GM18873 (cell line): ENCODE measurements at regions not wholly inside any gene's neighbourhood (a gene's known extent, or its start where the extent isn't known, plus 50 kb on each side); places are given as distances from the start of the nearest gene placed in this dataset.
"Not testable (repeated sequence)": the region's sequence is repeated elsewhere in the genome, so short reads cannot be mapped to it uniquely, and the experiment has no call there.

ENCODE experiments used
- ATAC-seq: cut with Tn5 transposase; IDR thresholded peaks from one replicate; pipeline ENCODE4 v1.9.1; 2021; ENCODE audit warnings: mild to moderate bottlenecking, moderate library complexity, moderate number of reproducible peaks; ENCODE audit not compliant: unreplicated experiment, low FRiP score

DNA sequence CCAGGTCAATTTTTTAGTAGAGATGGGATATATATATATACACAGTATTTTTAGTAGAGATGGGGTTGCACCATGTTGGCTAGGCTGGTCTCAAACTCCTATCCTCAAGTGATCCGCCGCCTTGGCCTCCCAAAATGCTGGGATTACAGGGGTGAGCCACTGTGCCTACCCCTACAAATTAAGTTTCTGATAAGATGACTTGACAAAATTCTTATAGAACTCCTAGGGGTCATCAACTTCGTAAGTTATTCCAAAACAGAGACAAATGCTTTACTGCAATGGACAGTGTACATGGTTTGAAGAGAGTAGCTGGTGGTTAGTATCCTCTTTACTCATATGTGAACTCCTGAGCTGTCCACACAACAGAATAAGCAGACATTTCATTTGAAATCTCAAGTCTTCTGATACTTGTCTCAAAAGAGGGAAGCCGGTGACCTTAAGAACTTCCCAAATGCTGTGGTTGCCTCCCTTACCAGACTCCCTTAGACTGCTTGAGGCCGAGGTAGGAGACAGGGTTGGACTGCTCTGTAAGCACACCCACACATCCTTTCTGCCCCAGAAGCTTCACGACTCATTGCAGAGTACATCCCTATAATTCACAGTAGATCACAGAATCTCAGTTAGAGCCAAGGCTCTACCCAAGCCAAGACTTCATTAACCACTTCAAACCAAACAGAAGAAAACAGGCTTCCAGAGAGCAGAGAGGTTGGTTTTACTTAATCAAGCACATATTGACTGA is 244.1 kb upstream of the IRF2BP2 start:
- no peak for ATAC-seq

DNA sequence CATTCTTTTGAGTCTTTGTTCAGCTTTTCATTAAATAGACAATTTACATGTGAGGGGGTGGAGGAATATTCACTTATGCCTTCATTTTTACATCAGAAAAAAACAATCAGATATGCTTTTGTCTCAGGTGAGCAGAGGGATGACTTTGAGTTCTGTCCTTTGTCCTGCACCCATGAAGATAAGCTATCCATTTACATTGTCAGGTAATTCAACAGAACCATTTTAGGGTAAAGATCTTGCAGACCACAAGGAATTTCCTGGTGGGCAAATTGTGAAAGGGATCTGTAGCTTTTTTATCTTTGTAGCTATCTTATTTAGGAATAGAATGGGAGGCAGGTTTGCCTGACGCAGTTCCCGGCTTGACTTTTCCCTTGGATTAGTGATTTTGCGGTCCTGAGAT is 242.7 kb upstream of the IRF2BP2 start:
- ATAC-seq = no peak

DNA sequence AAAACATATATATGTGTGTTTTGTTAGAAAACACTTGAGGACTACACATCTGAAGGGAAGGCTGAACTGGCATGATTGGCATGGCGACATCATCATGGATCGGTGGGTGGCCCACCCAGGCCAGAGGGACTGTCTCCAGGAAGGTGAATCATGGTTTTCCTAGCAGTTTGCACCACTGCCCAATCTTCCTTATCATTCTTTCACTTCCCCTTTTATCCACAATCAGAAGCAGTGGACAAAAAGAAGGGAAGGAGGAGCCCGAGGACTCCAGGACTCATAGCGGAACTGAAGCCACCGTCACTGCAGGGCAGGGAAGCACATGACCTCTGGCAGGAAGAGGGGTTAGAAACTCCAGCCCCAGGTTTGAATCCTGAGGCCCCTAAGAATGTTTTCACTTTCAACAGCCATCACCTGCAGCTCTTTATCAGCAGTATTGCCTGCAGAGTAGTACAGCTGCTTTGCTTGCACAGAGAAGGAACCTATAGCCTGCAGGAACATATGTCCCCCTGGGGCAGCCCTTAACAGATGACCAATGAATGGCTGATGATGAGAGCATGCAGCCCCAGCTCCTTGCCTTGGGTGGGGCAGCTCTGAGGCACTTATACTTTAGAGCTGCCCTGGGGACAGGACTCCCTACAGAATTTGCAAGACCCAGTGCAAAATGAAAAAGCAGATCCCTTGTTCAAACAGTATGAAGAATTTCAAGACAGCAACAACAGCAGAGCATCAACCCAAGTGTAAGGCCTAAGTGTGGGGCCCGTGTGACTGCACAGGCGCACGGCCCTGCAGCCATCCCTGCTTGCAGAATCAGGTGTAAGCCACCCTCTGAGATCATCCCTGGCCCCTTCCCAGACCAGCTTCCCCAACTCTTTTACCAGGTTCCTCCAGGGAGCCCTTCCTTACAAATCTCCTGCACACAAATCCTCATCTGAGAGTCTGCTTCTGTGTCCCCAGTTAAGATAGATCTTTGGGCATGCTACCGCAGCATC is 241.8 kb upstream of the IRF2BP2 start:
- no peak for ATAC-seq

DNA sequence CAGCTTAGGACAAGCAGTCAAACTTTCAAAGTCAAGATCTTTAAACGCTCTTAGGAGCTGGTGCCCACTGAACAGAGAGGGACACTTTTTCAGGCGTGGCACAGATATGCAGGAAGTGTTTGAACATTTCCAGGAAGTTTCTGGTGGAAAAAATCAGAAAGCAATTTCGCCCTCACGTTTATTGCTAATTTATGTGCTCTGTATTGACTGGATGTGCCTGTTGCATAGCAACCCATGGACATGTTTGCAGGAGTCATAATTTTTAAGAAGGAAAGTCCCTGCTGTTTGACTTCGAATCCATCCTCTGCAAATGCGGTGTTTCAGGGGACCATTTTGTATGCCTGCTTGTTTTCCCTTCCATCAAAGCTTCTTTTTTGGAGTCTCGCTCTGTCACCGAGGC is 239.9 kb upstream of the IRF2BP2 start:
- no peak for ATAC-seq

DNA sequence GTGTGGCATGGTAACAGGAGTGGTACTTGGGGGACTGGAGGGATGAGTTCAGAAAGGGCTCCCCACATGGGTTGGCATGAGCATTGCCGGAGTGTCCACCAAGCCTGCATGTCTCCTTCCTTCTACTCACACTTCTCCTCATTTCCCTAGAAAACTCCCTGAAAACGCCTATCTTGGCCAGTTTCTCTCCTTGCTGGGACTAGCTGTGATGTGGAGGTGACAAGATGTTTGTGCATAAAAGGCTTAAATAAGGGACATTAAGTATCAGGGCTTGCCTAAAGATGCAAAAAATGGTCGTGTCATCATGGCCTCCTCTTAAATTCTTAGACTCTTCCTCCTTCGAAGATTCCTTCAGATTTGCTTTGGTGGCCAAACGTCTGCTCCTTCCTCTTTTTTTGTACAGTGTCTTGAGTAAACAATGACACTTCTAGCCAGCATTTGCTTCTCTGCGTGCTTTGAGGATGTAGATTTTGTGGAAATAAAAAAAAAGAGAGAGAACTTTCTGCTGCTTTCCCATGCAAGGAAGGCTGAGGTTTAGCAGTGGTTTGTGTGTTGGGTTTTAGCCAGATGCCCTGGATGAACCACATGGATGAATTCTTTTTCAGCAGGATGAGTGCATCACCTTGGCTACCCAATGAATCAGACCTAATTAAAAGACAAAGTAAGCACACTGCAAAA is 239.1 kb upstream of the IRF2BP2 start:
- ATAC-seq = no peak

DNA sequence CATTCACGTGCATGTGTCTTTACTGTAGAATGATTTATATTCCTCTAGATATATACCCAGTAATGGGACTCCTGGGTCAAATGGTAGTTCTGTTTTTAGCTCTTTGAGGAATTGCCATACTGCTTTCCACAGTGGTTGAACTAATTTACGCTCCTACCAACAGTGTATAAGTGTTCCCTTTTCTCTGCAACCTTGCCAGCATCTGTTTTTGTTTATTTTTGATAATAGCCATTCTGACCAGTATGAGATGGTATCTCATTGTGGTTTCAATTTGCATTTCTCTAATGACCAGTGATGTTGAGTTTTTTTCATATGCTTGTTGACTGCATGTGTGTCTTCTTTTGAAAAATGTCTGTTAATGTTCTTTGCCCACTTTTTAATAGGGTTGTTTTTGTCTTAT is 236.8 kb upstream of the IRF2BP2 start:
- ATAC-seq = not testable (repeated sequence)

DNA sequence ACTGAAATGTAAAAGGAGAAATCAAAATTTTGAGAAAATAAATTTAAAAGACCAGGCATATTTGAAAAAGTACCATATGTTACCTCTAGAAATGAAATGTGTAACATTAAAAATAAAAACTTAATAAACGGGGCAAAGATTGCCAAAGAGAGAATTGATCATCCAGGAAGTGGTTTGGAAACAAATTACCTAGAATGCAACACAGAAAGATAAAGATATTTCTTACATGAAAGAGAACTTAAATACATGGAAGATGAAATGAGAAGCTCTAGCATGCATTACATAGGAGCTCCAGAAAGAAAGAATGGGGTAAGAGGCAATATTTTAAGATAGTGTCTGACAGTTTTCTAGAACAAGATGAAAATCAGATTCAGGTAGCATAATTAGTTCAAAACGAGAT is 235.9 kb upstream of the IRF2BP2 start:
- no peak for ATAC-seq

DNA sequence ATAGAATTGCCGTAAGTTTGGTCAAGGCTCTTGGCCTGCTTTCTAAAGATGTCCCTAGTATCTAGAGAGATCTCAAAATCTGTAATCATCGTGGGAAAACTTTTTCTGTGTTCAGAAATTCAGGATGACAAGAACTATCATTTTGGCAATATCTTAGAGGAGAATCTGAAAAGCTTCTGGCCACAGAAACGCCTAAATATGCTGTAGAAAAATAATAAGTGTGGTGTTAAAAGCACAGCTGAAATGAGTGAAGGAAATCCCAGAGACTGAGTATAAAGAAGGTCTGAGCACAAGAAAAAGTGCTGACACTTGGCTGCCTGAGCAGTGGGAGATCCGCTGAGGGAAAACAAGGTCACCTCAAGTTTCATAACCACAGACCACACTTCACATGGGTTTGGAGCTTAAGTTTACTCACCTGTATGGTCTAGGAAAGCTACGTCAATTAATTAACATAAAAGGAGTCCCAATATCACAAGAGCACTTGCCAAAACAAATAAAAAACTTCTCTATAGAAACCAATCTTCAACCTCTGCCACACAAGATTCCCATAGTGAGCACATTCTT is 235.2 kb upstream of the IRF2BP2 start:
- no peak for ATAC-seq

DNA sequence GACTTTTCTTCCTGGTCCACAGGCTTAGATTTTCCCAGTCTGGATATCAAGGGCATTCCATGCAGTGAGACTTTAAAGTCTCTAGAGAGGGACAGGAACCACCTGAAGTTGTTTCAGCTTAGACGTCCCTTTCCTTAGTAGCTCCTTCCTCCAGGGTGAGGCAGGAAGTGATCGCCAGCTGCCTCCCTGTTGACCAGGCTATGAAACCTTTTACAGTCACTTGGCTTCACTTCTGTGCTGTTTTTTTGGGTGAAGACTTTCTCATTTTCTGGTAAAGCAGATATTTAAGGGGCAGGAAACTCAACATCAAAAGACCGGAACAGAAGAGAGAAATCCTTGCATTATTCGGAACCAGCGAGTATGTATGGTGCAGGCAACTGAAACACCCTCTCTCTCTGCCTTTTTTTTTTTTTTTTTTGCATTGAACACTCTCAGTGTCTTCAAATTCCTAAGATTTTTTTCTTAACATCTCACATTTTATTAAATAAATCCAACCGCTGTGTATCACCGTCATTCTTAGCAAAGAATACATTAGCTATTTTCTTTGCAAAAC is 234.6 kb upstream of the IRF2BP2 start:
- ATAC-seq = no peak

DNA sequence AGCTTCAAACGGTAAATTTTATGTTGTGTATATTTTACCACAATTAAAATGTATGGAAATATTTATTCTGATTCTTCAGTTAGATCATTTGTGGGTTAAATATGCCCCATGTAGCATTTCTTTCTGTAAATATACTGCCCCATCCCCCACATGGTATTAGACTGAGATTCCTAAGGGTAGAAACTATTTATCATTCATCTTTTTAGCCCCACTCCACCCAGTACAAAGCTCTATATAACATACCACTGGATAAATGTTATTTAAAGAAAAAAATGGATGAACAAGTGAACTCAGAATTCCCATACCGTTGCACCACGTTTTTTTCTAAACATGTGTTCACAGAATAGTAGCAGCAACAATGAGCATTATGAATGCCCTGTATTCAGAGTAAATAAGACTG is 234.0 kb upstream of the IRF2BP2 start:
- no peak for ATAC-seq

DNA sequence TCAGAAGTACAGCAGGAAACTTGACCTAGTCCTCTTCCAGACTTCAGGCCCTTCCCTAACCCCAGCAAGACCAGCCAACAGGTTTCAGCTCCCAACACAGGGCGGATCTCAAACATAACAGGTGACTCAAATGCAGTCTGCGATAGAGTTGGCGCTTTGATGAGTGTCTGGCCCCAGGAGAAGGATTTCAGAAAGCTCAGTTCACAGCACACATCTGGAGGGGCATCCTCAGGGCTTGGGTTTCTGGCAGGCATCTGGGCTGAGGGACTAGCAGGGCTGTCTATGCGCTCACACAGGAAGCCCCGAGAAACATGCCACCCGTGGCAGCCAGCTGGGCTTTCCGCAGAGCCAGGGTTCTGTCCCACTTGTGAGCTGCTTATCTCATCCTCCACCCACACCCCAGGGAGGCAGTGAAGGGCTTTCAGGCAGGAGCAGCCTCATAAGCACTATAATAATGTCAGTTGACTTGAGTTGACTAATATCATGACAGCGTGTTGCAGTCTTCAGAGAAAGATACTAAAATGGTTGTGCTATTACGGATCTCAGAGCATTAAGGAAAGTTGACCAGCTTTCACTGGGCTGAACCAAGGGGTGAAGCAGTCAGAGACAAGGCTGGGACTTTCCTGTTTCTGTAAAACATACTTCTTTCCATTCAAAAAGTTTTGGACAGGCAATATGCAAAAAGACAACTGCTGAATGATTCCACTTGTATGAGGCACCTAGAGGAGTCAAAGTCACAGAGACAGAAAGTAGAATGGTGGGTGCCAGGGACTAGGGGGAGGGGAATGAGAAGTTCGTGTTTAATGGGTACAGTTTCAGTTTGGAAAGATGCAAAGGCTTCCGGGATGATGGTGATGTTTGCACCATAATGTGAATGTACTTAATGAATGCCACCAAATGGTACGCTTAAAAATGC is 233.0 kb upstream of the IRF2BP2 start:
- ATAC-seq = peak; percentile 73

DNA sequence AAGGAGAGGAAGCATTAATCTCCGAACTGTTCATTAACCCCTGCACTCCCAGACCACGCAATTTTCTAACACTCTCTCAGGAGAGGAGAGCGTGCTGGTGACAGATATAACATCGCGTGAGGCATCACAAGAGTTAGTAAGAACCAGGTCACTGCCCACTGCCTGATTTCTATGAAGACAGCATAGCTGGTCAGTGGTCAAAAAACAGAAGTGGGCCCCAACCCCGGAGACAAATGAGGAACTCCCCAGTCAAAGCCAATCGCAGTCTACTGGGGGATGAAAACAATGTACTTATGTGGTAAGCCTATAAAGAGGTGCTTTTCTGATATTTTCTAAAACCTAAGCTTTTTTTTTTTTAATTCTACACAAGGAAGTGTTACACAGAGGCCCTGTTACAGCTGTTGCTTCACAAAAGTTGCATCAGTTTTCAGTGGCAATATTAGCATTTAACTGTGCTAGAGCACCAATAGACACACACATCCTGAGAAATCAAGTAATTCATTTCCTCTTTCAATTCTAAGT is 231.8 kb upstream of the IRF2BP2 start:
- ATAC-seq = no peak

DNA sequence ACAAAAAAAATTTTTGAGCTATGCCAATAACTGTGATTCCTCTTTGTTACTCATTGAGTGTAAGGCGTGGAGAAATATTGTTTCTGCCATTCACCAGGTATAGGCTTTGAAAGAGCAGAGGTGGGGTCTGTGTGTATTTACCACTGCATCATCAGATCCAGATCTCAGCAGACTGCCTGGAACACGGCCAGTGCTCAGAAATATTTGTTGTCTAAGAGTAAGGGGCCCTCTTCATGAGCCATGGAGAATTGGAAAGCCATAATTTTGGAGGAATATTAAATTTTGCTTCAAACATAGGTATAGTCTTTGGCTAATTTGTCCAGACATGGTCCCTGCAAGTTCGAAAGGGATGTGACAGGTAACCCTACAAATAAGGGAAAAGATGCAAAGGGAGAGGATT is 231.3 kb upstream of the IRF2BP2 start:
- no peak for ATAC-seq

DNA sequence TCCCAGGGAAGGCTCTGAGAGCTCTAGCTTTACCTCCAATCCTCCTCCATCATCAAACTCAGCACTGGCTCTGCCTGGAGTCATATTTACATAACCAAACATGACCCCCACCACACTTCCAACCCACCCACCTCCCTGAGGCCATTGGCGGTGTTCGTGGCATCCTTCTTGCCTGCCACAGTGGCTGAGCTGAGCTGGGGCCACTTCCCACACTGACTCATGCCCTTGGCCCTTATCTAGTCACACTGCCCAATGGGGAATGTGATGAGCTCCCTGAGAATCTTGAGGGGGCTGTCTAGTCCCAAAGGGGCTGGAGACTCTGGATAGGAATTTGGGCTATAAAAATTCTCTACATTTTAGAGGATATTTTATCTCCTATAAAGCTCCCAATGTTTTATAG is 230.9 kb upstream of the IRF2BP2 start:
- no peak for ATAC-seq

DNA sequence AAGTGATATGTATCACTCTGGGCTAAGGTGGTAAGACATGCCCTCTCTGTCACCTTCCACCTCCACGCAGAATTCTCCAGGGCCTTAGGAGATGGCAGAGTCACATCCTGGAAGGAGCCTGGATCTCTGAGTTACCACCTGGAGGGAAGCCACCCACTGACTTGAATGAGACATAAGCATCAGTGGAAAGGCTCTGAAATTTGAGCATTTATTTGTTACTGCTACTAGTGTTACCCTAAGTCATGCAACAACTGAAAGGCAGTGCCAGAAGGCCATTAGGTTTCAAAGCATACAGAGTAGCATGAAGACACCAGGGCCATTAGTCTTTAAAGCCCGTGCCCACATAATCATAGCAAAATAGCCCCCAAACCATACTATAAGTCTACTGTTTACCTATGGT is 230.3 kb upstream of the IRF2BP2 start:
- ATAC-seq = no peak

DNA sequence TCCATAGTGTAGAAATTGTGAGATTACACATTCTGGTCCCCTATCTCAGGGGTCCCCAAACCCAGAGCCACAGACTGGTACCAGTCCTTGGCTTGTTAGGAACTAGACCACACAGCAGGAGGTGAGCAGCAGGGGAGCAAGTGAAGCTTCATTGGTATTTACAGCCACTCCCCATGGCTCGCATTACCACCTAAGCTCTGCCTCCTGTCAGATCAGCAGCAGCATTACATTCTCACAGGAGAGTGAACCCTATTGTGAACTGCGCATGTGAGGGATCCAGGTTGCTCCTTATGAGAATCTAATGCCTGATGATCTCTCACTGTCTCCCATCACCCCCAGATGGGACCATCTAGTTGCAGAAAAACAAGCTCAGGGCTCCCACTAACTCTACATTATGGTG is 229.7 kb upstream of the IRF2BP2 start:
- no peak for ATAC-seq

DNA sequence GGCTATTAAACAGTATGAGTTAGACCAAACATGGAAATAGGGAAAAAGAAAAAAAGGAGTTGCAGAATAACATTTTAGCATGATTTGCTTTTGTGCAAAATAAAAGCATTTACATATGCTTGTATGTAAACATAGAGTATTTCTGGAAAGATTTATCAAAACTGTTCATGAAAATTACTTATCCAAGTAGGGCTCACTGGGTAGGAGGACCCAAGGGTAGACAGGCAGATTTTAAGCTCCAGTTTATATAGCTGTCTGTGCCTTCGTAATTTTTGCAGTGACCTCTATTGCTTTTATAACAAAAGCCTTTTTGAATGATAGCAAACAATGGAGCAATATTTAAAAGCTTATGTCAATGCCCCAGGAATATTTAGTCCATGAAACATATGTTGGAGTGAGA is 228.8 kb upstream of the IRF2BP2 start:
- ATAC-seq = no peak

DNA sequence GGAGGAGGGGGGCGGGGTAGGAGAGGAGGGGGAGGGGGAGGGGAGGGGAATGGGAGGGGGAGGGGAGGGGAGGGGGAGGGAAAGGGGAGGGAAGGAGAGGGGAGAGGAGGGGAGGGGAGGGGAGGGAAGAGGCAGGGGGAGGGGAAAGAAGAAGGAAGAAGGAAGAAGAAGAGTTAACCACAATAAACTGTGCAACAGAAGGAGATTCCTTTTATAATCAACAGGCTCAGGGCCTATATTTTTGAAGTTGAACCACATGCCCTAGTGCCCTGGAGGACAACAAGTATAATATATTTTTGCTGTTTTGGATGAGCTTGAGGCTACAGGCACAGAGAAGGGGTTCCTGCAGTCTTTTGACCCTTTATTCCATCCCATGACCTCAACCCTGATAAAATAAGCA is 228.2 kb upstream of the IRF2BP2 start:
- no peak for ATAC-seq

DNA sequence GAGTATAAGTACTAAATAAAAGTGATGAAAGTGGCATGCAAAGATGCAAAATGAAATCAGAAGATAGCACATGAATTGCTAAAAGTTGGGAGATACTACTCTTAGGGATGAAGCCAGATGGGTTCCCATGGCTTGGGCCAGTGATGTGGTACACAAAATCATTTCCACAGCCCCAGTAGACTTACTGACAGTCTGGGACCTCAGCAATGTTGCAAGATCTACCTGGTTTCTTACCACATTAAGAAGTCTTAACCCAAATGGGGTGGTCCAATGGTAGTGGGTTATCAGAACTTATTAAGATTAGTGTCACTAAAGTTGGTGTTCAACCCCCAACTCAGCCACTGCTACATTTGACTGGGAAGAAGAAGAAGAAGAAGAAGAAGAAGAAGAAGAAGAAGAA is 227.7 kb upstream of the IRF2BP2 start:
- ATAC-seq = no peak
